Right hindlimb (tissue), 1 donor: ENCODE measurements at regions not wholly inside any gene's neighbourhood (a gene's known extent, or its start where the extent isn't known, plus 50 kb on each side); places are given as distances from the start of the nearest gene placed in this dataset.
"Not testable (repeated sequence)": the region's sequence is repeated elsewhere in the genome, so short reads cannot be mapped to it uniquely, and the experiment has no call there.

Experiments
- DNase-seq: peaks from one replicate; pipeline ENCODE4 v3.0.0-alpha.2; 2018

DNA sequence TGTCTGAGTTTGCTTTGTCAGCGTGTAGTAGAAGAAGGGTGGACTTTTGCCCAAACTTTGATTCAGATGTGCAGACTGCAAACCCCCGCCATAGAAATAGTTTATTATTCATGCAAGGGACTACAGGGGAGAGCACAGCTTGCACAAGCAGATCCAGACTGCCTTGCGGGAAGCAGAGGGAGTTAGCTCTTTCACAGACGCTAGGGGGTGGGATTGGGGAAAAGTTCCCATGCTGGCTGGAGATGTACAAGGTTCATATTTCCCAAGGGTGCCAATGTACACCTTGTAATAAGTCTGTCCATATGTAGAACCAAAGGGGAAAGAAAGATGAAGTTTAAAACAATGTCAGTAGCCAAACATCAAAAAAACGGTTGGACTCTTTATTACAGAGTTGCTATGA lies 749.7 kb upstream of the COX7C start:
- no peak for DNase-seq

- no peak for DNase-seq
Observed at GRCh38 chr5:85893996-85894395, 723.7 kb upstream of the COX7C start.

GRCh38 chr5:85896514-85896913 lies 721.2 kb upstream of the COX7C start:
- no peak for DNase-seq

DNA sequence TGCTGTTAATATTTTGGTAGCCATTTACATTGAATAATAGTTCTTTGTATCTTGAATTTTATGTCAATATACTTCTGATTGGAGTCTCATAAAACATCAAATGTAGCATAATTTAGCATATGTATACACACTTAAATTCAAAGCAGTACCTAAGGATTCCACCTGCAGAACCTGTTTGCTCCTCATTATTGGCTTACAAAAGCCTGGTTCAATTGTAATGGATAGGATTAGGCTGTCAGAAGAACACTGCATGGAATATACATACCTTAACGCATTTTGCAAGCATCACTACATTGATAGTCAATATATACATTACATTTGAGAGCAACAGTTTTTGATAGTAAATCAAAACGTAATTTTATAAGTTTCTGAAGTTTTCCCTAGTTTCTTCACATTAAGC lies 711.3 kb upstream of the COX7C start:
- no peak for DNase-seq

DNA sequence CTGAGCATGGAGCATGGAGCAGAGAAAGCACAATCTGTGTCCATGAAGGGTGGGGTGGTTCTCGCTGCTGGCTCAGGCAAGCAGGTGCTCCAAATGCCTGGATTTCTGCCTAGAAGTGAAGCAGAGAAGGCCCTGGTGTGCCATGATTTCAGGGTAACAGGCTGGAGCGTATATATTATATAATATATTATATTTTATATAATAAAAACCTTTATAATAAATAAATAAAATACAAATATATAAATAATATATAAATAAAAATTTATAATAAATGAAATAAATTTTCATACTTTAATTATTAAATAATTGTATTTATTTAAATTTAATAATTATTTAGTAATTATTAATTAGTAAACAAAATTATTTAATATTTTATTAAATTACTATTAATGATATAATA lies 707.4 kb upstream of the COX7C start:
- no peak for DNase-seq

- no peak for DNase-seq
Observed at GRCh38 chr5:85920984-85921383, 696.8 kb upstream of the COX7C start.

DNA sequence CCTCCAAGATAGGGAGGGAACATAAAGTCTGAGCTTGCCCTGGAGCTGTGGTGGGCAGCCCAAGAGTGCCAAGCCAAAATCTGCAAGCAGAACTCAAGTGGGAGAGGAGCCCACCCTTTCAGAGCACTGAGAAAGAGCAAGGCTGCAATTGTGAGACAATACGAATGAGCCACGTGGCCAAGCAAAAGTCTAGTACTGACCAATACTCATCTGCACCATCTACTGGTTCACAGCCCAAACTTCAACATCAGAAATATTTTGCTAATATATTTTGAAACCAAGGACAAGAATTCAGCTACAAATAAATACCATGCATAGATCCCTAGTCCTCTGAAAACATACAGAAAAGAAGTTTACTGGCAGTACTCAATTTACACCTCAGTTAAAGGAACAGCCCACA lies 696.2 kb upstream of the COX7C start:
- DNase-seq, result no peak

- DNase-seq, result no peak
Observed at GRCh38 chr5:85927632-85928031, 690.1 kb upstream of the COX7C start.

- DNase-seq, result no peak
Observed at GRCh38 chr5:85929713-85930112, 688.0 kb upstream of the COX7C start.

GRCh38 chr5:85931220-85931619 lies 686.5 kb upstream of the COX7C start:
- DNase-seq, result no peak

GRCh38 chr5:85938201-85938600 lies 679.5 kb upstream of the COX7C start:
- no peak for DNase-seq

GRCh38 chr5:85951707-85952210 lies 666.0 kb upstream of the COX7C start:
- DNase-seq, result no peak

DNA sequence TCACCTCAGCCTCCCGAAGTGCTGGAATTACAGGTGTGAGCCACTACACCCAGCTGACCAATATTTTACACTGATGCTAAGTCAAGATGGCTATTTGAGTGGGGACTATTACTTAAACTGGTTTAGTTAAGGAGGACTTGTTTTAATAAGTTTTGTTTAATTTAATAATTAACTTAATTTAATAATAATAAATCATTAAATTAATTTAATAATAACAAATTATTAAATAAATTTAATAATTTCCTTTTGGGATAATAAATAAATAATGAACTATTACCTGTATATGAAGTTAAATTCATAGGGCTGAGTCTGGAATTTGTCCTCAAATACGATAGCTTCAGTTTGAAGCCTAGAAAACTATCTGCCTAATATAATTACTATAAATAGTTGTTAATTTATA lies 665.1 kb upstream of the COX7C start:
- DNase-seq, result no peak

GRCh38 chr5:85967681-85968080 lies 650.1 kb upstream of the COX7C start:
- DNase-seq, result no peak

DNA sequence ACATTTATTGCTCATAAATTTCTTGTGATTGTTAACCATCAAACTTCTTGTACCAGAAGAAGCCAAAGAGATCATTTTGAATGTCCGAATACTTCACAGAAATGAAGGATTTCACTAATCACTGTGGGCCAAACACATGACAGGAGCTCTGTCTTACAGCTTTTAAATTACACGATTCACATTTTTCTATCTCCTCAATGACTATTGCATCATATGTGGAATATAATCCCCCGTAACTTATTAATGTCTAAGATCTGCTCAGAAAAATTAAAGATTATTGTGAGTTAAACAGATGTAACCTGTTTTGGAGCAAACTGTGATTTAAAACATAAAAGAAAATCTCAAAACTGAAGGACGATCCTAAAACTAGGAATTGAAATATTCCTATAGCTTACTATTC lies 645.2 kb upstream of the COX7C start:
- DNase-seq, result no peak

GRCh38 chr5:85985167-85985566 lies 632.6 kb upstream of the COX7C start:
- DNase-seq, result no peak

DNA sequence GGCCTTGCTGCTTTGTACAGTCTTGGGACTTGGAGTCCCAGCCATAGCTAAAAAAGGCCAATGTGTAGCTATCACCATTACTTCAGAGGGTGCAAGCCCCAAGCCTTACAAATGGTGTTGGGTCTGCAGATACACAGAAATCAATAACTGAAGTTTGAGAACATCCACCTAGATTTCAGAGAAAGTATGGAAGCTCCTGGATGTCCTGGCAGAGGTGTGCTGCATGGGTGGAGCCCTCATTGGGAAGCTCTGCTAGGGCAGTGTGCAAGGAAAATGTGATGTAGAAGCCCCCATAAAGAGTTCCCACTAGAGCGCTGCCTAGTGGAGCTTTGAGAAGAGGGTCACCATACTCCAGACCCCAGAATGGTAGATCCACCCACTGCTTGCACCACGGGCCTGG lies 626.7 kb upstream of the COX7C start:
- DNase-seq, result no peak

- DNase-seq, result not testable (repeated sequence)
Observed at GRCh38 chr5:85994653-85995052, 623.1 kb upstream of the COX7C start.

DNA sequence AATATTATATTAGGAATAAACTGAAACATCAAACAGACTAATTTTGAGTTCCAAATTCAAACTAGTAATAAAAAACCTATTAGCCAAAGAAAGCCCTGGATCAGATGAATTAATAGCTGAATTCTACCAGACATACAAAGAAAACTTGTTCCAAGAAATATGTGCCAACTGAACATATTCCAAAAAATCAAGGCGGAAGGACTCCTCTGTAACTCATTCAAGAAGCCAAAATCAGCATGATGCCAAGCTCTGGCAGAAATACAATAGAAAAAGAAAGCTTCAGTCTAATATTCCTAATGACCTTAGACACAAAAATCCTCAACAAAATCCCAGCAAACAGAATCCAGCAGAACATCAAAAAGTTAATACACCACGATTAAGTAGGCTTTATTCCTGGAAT lies 619.1 kb upstream of the COX7C start:
- no peak for DNase-seq

- no peak for DNase-seq
Observed at GRCh38 chr5:86008293-86008692, 609.4 kb upstream of the COX7C start.

DNA sequence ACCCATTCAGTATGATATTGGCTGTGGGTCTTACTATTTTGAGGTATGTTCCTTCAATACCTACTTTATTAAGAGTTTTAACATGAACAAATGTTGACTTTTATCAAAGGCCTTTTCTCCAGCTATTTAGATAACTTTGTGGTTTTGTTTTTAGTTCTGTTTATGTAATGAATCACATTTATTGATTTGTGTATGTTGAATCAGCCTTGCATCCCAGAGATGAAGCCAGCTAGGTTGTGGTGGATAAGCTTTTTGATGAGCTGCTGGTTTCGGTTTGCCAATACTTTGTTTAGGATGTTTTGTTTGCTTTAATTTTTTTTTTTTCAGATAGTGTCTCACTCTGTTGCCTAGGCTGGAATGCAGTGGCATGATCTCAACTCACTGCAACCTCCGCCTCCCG lies 609.0 kb upstream of the COX7C start:
- no peak for DNase-seq

DNA sequence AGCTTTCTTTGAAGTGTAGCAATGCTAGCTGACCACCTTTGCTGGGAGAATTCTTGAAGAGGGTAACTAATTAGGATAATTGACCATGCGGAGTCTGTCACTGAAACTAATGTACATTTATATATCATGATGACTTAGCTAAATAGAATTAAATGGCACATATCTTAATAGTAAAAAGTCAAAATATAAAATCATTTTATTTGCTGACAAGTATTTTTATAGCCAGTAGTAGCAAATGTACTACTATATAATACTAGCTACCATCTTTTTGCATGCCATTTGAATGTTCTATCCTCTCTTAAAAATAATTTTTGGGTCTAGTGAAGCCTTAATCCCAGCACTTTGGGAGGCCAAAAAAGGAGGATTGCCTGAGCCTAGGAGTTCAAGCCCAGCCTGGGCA lies 605.8 kb upstream of the COX7C start:
- DNase-seq, result no peak

GRCh38 chr5:86029308-86029707 lies 588.4 kb upstream of the COX7C start:
- DNase-seq, result no peak

DNA sequence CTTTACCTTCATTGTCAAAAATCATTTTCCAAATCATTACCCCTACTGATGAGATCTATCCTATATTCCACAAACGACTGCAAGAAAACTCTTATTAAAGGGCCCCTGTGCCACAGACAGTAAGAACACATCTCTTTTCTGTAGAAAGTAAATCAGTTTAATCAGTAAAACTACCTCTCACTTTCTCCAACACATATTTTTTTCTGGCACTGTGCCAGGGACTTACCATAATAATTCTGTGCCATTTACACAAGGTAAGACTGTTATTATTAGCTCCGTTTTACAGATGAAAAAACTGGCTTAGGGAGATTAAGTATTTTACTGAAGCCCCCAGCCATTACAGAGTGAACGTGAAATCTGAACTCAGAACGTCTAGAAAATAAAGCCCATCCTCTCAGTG lies 587.0 kb upstream of the COX7C start:
- DNase-seq, result no peak

DNA sequence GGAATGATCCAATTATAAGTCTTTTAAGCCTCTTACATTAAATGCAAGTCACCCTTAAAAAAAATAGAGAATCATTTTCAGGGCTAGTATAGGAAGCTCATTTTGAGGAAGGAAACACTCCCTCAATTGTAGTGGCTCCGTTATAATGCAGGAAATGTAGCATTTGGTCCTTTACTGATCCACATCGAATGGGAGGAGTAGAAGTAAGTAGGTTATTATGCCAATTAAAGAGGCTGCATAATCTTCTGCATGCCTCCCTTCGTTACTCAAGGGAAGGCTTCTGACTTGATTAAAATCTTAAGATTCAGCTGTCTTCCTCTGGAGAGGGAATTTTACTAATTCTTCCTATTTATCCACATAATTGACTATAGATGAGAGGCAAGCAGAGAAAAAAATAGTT lies 579.2 kb upstream of the COX7C start:
- no peak for DNase-seq

- DNase-seq, result no peak
Observed at GRCh38 chr5:86039351-86039750, 578.4 kb upstream of the COX7C start.
